Testis (tissue), 2 donors: ENCODE measurements at regions not wholly inside any gene's neighbourhood (a gene's known extent, or its start where the extent isn't known, plus 50 kb on each side); places are given as distances from the start of the nearest gene placed in this dataset.

Experiments
- CTCF ChIP-seq, 3 experiments: fragments of 450-650 bp in 2 of 3; fragments of 200-600 bp in 1 of 3; sonication (generic) in 1 of 3; IDR thresholded peaks; one replicate each; pipeline ENCODE4 v1.5.1; 2016 to 2019; ENCODE audit warnings: antibody characterized with exemption in 3 of 3, mild to moderate bottlenecking in 2 of 3, moderate library complexity in 1 of 3
- POLR2A ChIP-seq: fragments of 450-650 bp; IDR thresholded peaks from one replicate; pipeline ENCODE4 v1.6.1; 2017; ENCODE audit warnings: antibody characterized with exemption, mild to moderate bottlenecking, moderate library complexity

- TF ChIP-seq CTCF (IDR thresholded peaks at IDR 0.05), result no peak
- TF ChIP-seq POLR2A, result no peak
Observed at GRCh38 chr3:59404851-59405250, 355.0 kb upstream of the CFAP20DC start.
